Progenitor cell of endocrine pancreas (in vitro differentiated cells): ENCODE measurements at regions not wholly inside any gene's neighbourhood (a gene's known extent, or its start where the extent isn't known, plus 50 kb on each side); places are given as distances from the start of the nearest gene placed in this dataset.

Source experiments
- DNase-seq: peaks from one replicate; pipeline ENCODE4 v3.0.0; 2021; ENCODE audit warnings: low spot score; ENCODE audit not compliant: unreplicated experiment
- H3K27ac Mint-ChIP-seq: 2 replicates; pipeline ENCODE4 v1.8.0; 2021; ENCODE audit warnings: mild to moderate bottlenecking, moderate library complexity, mixed read lengths
- H3K27me3 Mint-ChIP-seq: 2 replicates; pipeline ENCODE4 v1.8.0; 2021; ENCODE audit warnings: mixed read lengths
- H3K36me3 Mint-ChIP-seq: 2 replicates; pipeline ENCODE4 v1.8.0; 2022; ENCODE audit warnings: mixed read lengths; ENCODE audit not compliant: insufficient read depth
- H3K4me1 Mint-ChIP-seq: 2 replicates; pipeline ENCODE4 v1.8.0; 2021; ENCODE audit warnings: low read depth, mixed read lengths
- H3K4me3 Mint-ChIP-seq: 2 replicates; pipeline ENCODE4 v1.8.0; 2021; ENCODE audit warnings: low read depth, mild to moderate bottlenecking, moderate library complexity, mixed read lengths
- H3K9me3 Mint-ChIP-seq: 2 replicates; pipeline ENCODE4 v1.8.0; 2021; ENCODE audit warnings: low read depth, mixed read lengths
- TF ChIP-seq, protein P1 (sequence below): fragments of 200-600 bp; sonication (generic); IDR thresholded peaks from one replicate; pipeline ENCODE4 v1.5.0; 2021; ENCODE audit warnings: antibody characterized with exemption, mild to moderate bottlenecking; ENCODE audit not compliant: unreplicated experiment

DNA sequence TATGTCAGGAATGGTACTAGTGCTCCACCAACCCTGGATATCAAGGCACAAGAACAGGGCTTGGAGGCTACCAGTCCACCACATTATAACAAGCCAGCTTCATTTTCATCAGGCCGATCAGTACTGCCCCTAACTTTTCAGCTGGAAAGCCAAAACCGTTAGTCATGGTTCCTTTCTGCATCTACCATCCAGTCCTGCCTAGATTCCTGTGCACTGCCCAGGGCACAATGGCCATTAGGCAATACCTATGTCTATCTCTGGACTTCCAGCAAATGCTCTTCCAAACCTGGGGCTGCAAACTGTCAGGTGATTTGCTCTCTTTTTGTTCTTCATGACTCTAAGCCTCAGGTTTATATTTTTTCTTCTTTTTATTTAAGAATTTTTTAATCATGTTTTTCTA, 937.7 kb downstream of the SORCS1 start:
- Mint-ChIP-seq H3K4me1 (no peaks in the 10 kb centered on the region), H3K27ac (no peak overlapping the region), H3K27me3 (no peaks in the 10 kb centered on the region), H3K36me3 (no peaks in the 10 kb centered on the region), H3K9me3 (no peaks in the 10 kb centered on the region), H3K4me3 (no peak overlapping the region)
- no peak for DNase-seq
- TF ChIP-seq, protein P1, sequence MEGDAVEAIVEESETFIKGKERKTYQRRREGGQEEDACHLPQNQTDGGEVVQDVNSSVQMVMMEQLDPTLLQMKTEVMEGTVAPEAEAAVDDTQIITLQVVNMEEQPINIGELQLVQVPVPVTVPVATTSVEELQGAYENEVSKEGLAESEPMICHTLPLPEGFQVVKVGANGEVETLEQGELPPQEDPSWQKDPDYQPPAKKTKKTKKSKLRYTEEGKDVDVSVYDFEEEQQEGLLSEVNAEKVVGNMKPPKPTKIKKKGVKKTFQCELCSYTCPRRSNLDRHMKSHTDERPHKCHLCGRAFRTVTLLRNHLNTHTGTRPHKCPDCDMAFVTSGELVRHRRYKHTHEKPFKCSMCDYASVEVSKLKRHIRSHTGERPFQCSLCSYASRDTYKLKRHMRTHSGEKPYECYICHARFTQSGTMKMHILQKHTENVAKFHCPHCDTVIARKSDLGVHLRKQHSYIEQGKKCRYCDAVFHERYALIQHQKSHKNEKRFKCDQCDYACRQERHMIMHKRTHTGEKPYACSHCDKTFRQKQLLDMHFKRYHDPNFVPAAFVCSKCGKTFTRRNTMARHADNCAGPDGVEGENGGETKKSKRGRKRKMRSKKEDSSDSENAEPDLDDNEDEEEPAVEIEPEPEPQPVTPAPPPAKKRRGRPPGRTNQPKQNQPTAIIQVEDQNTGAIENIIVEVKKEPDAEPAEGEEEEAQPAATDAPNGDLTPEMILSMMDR, result no peak

DNA sequence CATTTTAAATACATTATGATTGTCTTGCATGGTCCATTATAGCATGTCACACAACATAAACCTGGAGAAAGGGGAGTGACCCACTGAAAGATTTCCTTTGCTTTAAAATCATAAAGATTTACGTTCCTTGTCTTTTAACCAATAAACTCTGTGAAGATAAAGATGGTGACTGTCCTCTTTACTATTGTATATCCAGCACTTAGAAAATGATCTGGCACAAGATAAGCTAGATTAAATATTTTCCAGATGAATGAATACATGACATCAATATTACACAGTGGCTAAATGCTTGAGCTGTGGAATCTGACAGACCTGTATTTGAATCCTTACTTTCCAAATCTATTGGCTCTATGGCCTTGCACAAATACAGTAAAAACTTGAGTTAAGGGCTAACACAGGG, 938.4 kb downstream of the SORCS1 start:
- TF ChIP-seq, protein P1, result no peak
- H3K4me1 Mint-ChIP-seq, result no peaks in the 10 kb centered on the region
- no peak for DNase-seq

DNA sequence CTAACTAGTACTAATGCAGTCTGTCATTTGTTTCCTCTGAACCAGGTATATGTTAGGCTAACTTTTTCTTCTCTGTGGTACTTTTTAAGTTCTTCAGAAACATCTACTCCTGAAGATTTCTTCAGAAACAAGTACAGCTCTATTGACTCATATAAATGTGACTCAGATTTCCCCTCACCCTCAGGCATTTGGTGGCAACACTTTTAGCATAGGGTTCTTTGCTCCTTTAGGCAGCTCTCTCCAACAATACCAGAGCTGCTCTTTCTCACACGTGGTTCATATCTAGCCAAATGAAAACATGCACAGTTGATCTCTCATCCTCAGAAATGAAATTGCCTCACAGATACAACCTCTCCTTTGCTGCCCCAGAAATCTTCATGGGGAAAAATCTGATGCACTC, 939.8 kb downstream of the SORCS1 start:
- H3K36me3 Mint-ChIP-seq, result no peaks in the 10 kb centered on the region
- TF ChIP-seq, protein P1, result no peak
- no peaks in the 10 kb centered on the region for H3K9me3 Mint-ChIP-seq
- no peaks in the 10 kb centered on the region for H3K4me1 Mint-ChIP-seq
- H3K4me3 Mint-ChIP-seq, result no peak overlapping the region
- DNase-seq, result no peak
- H3K27ac Mint-ChIP-seq, result no peak overlapping the region
- H3K27me3 Mint-ChIP-seq, result no peaks in the 10 kb centered on the region

More for the DNA sequence above, 938.4 kb downstream of the SORCS1 start:
- Mint-ChIP-seq H3K36me3 (no peaks in the 10 kb centered on the region), H3K27me3 (no peaks in the 10 kb centered on the region), H3K9me3 (no peaks in the 10 kb centered on the region), H3K27ac (no peak overlapping the region), H3K4me3 (no peak overlapping the region)

DNA sequence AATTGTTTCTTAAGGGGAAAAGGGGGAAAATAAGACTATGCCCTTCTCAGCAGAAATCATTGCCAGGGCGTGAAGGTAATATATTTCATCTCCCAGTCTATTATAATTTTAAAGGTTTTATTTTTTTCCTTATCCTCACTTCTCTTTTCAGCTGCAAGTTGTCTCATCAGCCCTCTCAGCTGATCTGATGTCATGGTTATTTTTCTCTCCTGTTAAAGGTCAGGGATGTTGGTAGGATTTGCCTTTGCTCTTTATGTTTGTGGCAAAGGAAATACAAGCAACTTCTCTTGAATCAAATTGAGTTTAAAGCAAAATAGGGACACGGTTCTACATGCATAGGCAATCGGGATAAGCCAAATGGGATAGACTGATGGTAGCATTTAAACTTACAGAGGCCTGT, 946.9 kb downstream of the SORCS1 start:
- no peaks in the 10 kb centered on the region for H3K9me3 Mint-ChIP-seq
- TF ChIP-seq, protein P1, result no peak
- no peaks in the 10 kb centered on the region for H3K36me3 Mint-ChIP-seq
- H3K27me3 Mint-ChIP-seq, result no peaks in the 10 kb centered on the region
- DNase-seq, result no peak
- H3K27ac Mint-ChIP-seq, result no peak overlapping the region
- H3K4me3 Mint-ChIP-seq, result no peak overlapping the region
- H3K4me1 Mint-ChIP-seq, result peaks cover 2% of the 10 kb centered on the region

DNA sequence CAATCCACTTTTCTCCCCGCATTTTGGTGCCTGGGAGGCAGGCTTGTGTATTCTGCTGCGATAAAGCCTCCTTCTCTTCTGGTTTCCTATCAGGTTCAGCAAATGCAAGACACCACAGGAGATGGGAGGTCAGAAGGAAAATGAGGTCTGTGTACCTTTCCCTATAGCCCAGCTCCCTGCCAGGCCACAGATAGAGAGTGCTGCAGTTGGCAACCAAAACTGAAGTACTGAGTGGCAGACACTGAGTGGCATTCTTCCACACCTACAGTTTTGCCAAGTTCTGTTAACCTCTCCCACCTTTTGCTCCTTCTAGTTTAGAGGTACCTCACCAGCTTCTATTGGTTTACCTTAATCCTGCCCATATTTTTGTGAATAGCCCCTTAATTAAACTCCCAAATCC, 948.4 kb downstream of the SORCS1 start:
- Mint-ChIP-seq H3K4me1 (peaks cover 2% of the 10 kb centered on the region), H3K27me3 (no peaks in the 10 kb centered on the region), H3K4me3 (no peak overlapping the region), H3K36me3 (no peaks in the 10 kb centered on the region), H3K27ac (no peak overlapping the region), H3K9me3 (no peaks in the 10 kb centered on the region)
- TF ChIP-seq, protein P1, result no peak
- no peak for DNase-seq
